IMR-90 (cell line): ENCODE measurements at regions not wholly inside any gene's neighbourhood (a gene's known extent, or its start where the extent isn't known, plus 50 kb on each side); places are given as distances from the start of the nearest gene placed in this dataset.

Source experiments
- BHLHE40 ChIP-seq: fragments of 150-350 bp; IDR thresholded peaks from 2 replicates; pipeline ENCODE4 v1.6.1; 2016; ENCODE audit warnings: mild to moderate bottlenecking, low read depth, low read length
- CEBPB ChIP-seq: IDR thresholded peaks from 2 replicates; pipeline ENCODE4 v1.6.1; 2012; ENCODE audit warnings: low read depth, low read length, improper control_type of control experiment
- CTCF ChIP-seq: conservative IDR thresholded peaks from 2 replicates; pipeline ENCODE4 v1.5.1; 2012; ENCODE audit warnings: mild to moderate bottlenecking, low read depth, low read length, improper control_type of control experiment
- FOS ChIP-seq: fragments of 150-350 bp; IDR thresholded peaks from 2 replicates; pipeline ENCODE4 v1.6.1; 2016; ENCODE audit warnings: low read depth, low read length
- MAFK ChIP-seq: IDR thresholded peaks from 2 replicates; pipeline ENCODE4 v1.6.1; 2012; ENCODE audit warnings: low read depth, low read length, improper control_type of control experiment
- MAZ ChIP-seq: IDR thresholded peaks from 2 replicates; pipeline ENCODE4 v1.6.1; 2012; ENCODE audit warnings: low read depth, mild to moderate bottlenecking, low read length, improper control_type of control experiment, moderate library complexity, borderline replicate concordance
- MXI1 ChIP-seq: IDR thresholded peaks from 2 replicates; pipeline ENCODE4 v1.6.1; 2012; ENCODE audit warnings: low read depth, mild to moderate bottlenecking, low read length, moderate library complexity, borderline replicate concordance
- NFE2L2 ChIP-seq: fragments of 150-350 bp; IDR thresholded peaks from 2 replicates; pipeline ENCODE4 v1.6.1; 2016; ENCODE audit warnings: low read depth, mild to moderate bottlenecking, low read length
- POLR2A ChIP-seq: IDR thresholded peaks from 2 replicates; pipeline ENCODE4 v1.6.1; 2012; ENCODE audit warnings: mild to moderate bottlenecking, low read depth, low read length
- RCOR1 ChIP-seq: IDR thresholded peaks from 2 replicates; pipeline ENCODE4 v1.6.1; 2012; ENCODE audit warnings: mild to moderate bottlenecking, low read length, improper control_type of control experiment; ENCODE audit not compliant: insufficient replicate concordance
- RFX5 ChIP-seq: IDR thresholded peaks from 2 replicates; pipeline ENCODE4 v1.8.0; 2012; ENCODE audit warnings: low read depth, mild to moderate bottlenecking, low read length, moderate library complexity
- SMC3 ChIP-seq: fragments of 150-350 bp; IDR thresholded peaks from 2 replicates; pipeline ENCODE4 v1.6.1; 2016; ENCODE audit warnings: low read depth, mild to moderate bottlenecking, antibody characterized with exemption, low read length, moderate library complexity
- TF ChIP-seq, protein P1 (sequence below): fragments of 150-350 bp; IDR thresholded peaks from 2 replicates; pipeline ENCODE4 v1.6.1; 2017; ENCODE audit warnings: mild to moderate bottlenecking, antibody characterized with exemption, low read length, low read depth

DNA sequence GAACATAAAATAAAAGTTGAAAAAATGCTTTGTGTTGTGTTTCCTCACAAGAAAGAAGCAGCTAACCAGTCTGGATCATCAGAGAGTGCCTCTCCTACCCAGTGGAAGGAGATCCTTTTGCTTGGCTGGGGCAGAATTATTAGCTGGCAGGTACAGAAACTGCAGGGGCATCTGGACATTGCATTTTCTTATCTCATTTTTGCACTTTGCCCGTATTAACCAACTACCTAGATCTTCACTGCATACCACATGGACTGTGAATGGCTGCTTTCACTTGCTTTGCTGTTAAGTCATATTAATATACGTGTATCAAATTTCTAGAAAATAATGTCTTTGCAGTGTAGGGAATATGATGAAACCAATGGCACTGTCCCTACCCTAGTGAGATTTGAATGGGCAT lies 52.9 kb upstream of the PDGFRA start:
- no peak for TF ChIP-seq NFE2L2
- TF ChIP-seq CTCF, result no peak
- TF ChIP-seq RCOR1, result no peak
- TF ChIP-seq CEBPB, result no peak
- no peak for TF ChIP-seq SMC3
- TF ChIP-seq MXI1, result no peak
- TF ChIP-seq RFX5, result no peak
- TF ChIP-seq POLR2A, result no peak
- TF ChIP-seq FOS, result no peak
- TF ChIP-seq, protein P1, sequence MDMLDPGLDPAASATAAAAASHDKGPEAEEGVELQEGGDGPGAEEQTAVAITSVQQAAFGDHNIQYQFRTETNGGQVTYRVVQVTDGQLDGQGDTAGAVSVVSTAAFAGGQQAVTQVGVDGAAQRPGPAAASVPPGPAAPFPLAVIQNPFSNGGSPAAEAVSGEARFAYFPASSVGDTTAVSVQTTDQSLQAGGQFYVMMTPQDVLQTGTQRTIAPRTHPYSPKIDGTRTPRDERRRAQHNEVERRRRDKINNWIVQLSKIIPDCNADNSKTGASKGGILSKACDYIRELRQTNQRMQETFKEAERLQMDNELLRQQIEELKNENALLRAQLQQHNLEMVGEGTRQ, result no peak
- no peak for TF ChIP-seq BHLHE40
- TF ChIP-seq MAFK, result no peak
- no peak for TF ChIP-seq MAZ
